GM23338 (cell line): ENCODE measurements at regions not wholly inside any gene's neighbourhood (a gene's known extent, or its start where the extent isn't known, plus 50 kb on each side); places are given as distances from the start of the nearest gene placed in this dataset.

Source experiments
- ATAC-seq: fragments of 200-7000 bp; cut with Tn5 transposase; 3 replicates; pipeline ENCODE4 v1.9.1; 2020
- DNase-seq: peaks from one replicate; pipeline ENCODE4 v3.0.0-alpha.2; 2015; ENCODE audit warnings: low spot score
- H2AFZ ChIP-seq: fragments of 200-600 bp; sonication (generic); 2 replicates; pipeline ENCODE4 v1.8.0; 2016; ENCODE audit warnings: antibody characterized with exemption, mild to moderate bottlenecking, moderate library complexity
- H3F3A ChIP-seq: fragments of 200-600 bp; sonication (generic); replicated peaks from 2 replicates; pipeline ENCODE4 v1.8.0; 2017; ENCODE audit warnings: antibody characterized with exemption, mixed run types, low read depth
- H3K27ac ChIP-seq: fragments of 200-600 bp; sonication (generic); 2 replicates; pipeline ENCODE4 v1.6.1; 2016; ENCODE audit warnings: low read depth
- H3K27me3 ChIP-seq: fragments of 200-600 bp; sonication (generic); 2 replicates; pipeline ENCODE4 v1.8.0; 2016; ENCODE audit warnings: mild to moderate bottlenecking, mixed run types, moderate library complexity; ENCODE audit not compliant: insufficient read depth
- H3K36me3 ChIP-seq: fragments of 200-600 bp; sonication (generic); 2 replicates; pipeline ENCODE4 v1.8.0; 2016; ENCODE audit warnings: mild to moderate bottlenecking; ENCODE audit not compliant: insufficient read depth
- H3K4me1 ChIP-seq: fragments of 200-600 bp; sonication (generic); 2 replicates; pipeline ENCODE4 v1.8.0; 2016; ENCODE audit warnings: mild to moderate bottlenecking, moderate library complexity; ENCODE audit not compliant: insufficient read depth
- H3K4me2 ChIP-seq: fragments of 200-600 bp; sonication (generic); 2 replicates; pipeline ENCODE4 v1.7.1; 2017; ENCODE audit warnings: mixed run types
- H3K4me3 ChIP-seq: fragments of 200-600 bp; sonication (generic); 2 replicates; pipeline ENCODE4 v1.6.1; 2016; ENCODE audit warnings: mixed run types
- H3K79me2 ChIP-seq: fragments of 200-600 bp; sonication (generic); replicated peaks from 2 replicates; pipeline ENCODE4 v1.8.0; 2017; ENCODE audit warnings: mild to moderate bottlenecking; ENCODE audit not compliant: insufficient read depth
- H3K9me2 ChIP-seq: fragments of 200-600 bp; sonication (generic); 2 replicates; pipeline ENCODE4 v1.8.0; 2017; ENCODE audit not compliant: insufficient read depth
- H4K20me1 ChIP-seq: fragments of 200-600 bp; sonication (generic); replicated peaks from 2 replicates; pipeline ENCODE4 v1.8.0; 2017; ENCODE audit warnings: mild to moderate bottlenecking; ENCODE audit not compliant: insufficient read depth
- H3K27ac Mint-ChIP-seq: 2 replicates; pipeline ENCODE4 v1.8.0; 2020; ENCODE audit warnings: inconsistent platforms, mild to moderate bottlenecking, moderate library complexity, mixed read lengths
- H3K27me3 Mint-ChIP-seq: 3 replicates; pipeline ENCODE4 v1.8.0; 2022; ENCODE audit warnings: low read depth, mild to moderate bottlenecking, moderate library complexity, mixed read lengths, inconsistent platforms; ENCODE audit not compliant: insufficient read depth, poor library complexity
- H3K36me3 Mint-ChIP-seq: 3 replicates; pipeline ENCODE4 v1.8.0; 2021; ENCODE audit warnings: low read depth, mild to moderate bottlenecking, inconsistent platforms, moderate library complexity, mixed read lengths
- H3K4me1 Mint-ChIP-seq: 3 replicates; pipeline ENCODE4 v1.8.0; 2020; ENCODE audit warnings: mild to moderate bottlenecking, inconsistent platforms, mixed read lengths
- H3K4me3 Mint-ChIP-seq: 3 replicates; pipeline ENCODE4 v1.8.0; 2021; ENCODE audit warnings: moderate library complexity, mild to moderate bottlenecking, inconsistent platforms, mixed read lengths
- H3K9me3 Mint-ChIP-seq: 3 replicates; pipeline ENCODE4 v1.8.0; 2020; ENCODE audit warnings: moderate library complexity, mild to moderate bottlenecking, inconsistent platforms, mixed read lengths
- CREB1 ChIP-seq: fragments of 250-450 bp; sonication (Bioruptor Pico); IDR thresholded peaks from 2 replicates; pipeline ENCODE4 v1.5.0; 2020; ENCODE audit warnings: low read depth, mild to moderate bottlenecking, moderate library complexity
- EZH2 ChIP-seq: fragments of 200-600 bp; sonication (generic); IDR thresholded peaks from one replicate; pipeline ENCODE4 v1.8.0; 2017; ENCODE audit warnings: antibody characterized with exemption, mild to moderate bottlenecking, low read depth; ENCODE audit not compliant: unreplicated experiment
- EZH2phosphoT487 ChIP-seq: fragments of 200-600 bp; sonication (generic); IDR thresholded peaks from one replicate; pipeline ENCODE4 v1.8.1; 2018; ENCODE audit warnings: antibody characterized with exemption; ENCODE audit not compliant: unreplicated experiment
- JUNB ChIP-seq: IDR thresholded peaks from one replicate; pipeline ENCODE4 v1.6.1; 2016; ENCODE audit warnings: antibody characterized with exemption; ENCODE audit not compliant: unreplicated experiment
- NANOG ChIP-seq: IDR thresholded peaks from 2 replicates; pipeline ENCODE4 v1.6.1; 2016; ENCODE audit warnings: antibody characterized with exemption, borderline replicate concordance
- STAT1 ChIP-seq: IDR thresholded peaks from one replicate; pipeline ENCODE4 v1.6.1; 2016; ENCODE audit warnings: antibody characterized with exemption; ENCODE audit not compliant: unreplicated experiment
- ZNF114 ChIP-seq: fragments of 250-450 bp; sonication (Bioruptor Pico); IDR thresholded peaks from 2 replicates; pipeline ENCODE4 v1.5.0; 2020; ENCODE audit warnings: mild to moderate bottlenecking, moderate library complexity
- ZNF331 ChIP-seq: fragments of 250-450 bp; sonication (Bioruptor Pico); IDR thresholded peaks from 2 replicates; pipeline ENCODE4 v1.5.0; 2020; ENCODE audit warnings: low read depth, mild to moderate bottlenecking, moderate library complexity
- TF ChIP-seq, protein P1 (sequence below): IDR thresholded peaks from 2 replicates; pipeline ENCODE4 v1.6.1; 2016; ENCODE audit warnings: antibody characterized with exemption
- TF ChIP-seq, protein P2 (sequence below), 2 experiments: fragments of 200-600 bp in 1 of 2; sonication (generic) in 1 of 2; conservative IDR thresholded peaks; 2 replicates each; pipeline versions ENCODE4 v1.5.1 to v1.6.1; 2016 to 2017; ENCODE audit warnings: antibody characterized with exemption in 2 of 2, low read depth in 2 of 2, mild to moderate bottlenecking in 2 of 2, moderate library complexity in 1 of 2
- TF ChIP-seq, protein P3 (sequence below): fragments of 250-450 bp; sonication (Bioruptor Pico); IDR thresholded peaks from 2 replicates; pipeline ENCODE4 v1.5.0; 2020; ENCODE audit warnings: mild to moderate bottlenecking, moderate library complexity

- Histone ChIP-seq H3K9me2 (no peaks in the 10 kb centered on the region), H3K79me2 (no peaks in the 10 kb centered on the region), H3K36me3 (no peaks in the 10 kb centered on the region), H2AFZ (no peak overlapping the region), H3K27me3 (no peaks in the 10 kb centered on the region), H3F3A (no peaks in the 10 kb centered on the region), H3K27ac (no peak overlapping the region), H3K4me3 (no peak overlapping the region), H3K4me1 (no peaks in the 10 kb centered on the region), H3K4me2 (no peak overlapping the region), H4K20me1 (no peaks in the 10 kb centered on the region)
- Mint-ChIP-seq H3K4me3 (no peak overlapping the region), H3K9me3 (no peaks in the 10 kb centered on the region; the same call in 2 of the 3 replicates), H3K36me3 (no peaks in the 10 kb centered on the region), H3K4me1 (no peaks in the 10 kb centered on the region), H3K27me3 (no peaks in the 10 kb centered on the region), H3K27ac (no peak overlapping the region)
- TF ChIP-seq STAT1 = no peak
- DNase-seq (no peak), ATAC-seq (no peak)
Measured at GRCh38 chr2:207427986-207428385, 101.8 kb upstream of the CREB1 start.

GRCh38 chr2:207428573-207428972, 101.2 kb upstream of the CREB1 start:
- H3K9me3 Mint-ChIP-seq = no peaks in the 10 kb centered on the region
- H3K36me3 ChIP-seq = no peaks in the 10 kb centered on the region
- no peak overlapping the region for H3K27ac Mint-ChIP-seq
- H4K20me1 ChIP-seq = no peaks in the 10 kb centered on the region
- no peaks in the 10 kb centered on the region for H3K36me3 Mint-ChIP-seq
- H3F3A ChIP-seq = no peaks in the 10 kb centered on the region
- DNase-seq = no peak
- H3K4me2 ChIP-seq = no peak overlapping the region
- H2AFZ ChIP-seq = no peak overlapping the region
- ATAC-seq = no peak
- peaks cover 2% of the 10 kb centered on the region; the same call in 1 of the 2 replicates for H3K9me2 ChIP-seq
- no peaks in the 10 kb centered on the region for H3K27me3 ChIP-seq
- no peaks in the 10 kb centered on the region for H3K79me2 ChIP-seq
- no peak overlapping the region for H3K27ac ChIP-seq
- no peaks in the 10 kb centered on the region for H3K27me3 Mint-ChIP-seq
- H3K4me3 ChIP-seq = no peak overlapping the region
- H3K4me1 ChIP-seq = no peaks in the 10 kb centered on the region
- no peaks in the 10 kb centered on the region for H3K4me1 Mint-ChIP-seq
- H3K4me3 Mint-ChIP-seq = no peak overlapping the region
- TF ChIP-seq EZH2phosphoT487 (no peak), CREB1 (CRISPR knock-in tag) (no peak), ZNF331 (CRISPR knock-in tag) (no peak), EZH2 (no peak), NANOG (no peak), ZNF114 (CRISPR knock-in tag) (no peak), JUNB (no peak), STAT1 (no peak)
- TF ChIP-seq, protein P1, sequence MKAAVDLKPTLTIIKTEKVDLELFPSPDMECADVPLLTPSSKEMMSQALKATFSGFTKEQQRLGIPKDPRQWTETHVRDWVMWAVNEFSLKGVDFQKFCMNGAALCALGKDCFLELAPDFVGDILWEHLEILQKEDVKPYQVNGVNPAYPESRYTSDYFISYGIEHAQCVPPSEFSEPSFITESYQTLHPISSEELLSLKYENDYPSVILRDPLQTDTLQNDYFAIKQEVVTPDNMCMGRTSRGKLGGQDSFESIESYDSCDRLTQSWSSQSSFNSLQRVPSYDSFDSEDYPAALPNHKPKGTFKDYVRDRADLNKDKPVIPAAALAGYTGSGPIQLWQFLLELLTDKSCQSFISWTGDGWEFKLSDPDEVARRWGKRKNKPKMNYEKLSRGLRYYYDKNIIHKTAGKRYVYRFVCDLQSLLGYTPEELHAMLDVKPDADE = no peak
- TF ChIP-seq, protein P2, sequence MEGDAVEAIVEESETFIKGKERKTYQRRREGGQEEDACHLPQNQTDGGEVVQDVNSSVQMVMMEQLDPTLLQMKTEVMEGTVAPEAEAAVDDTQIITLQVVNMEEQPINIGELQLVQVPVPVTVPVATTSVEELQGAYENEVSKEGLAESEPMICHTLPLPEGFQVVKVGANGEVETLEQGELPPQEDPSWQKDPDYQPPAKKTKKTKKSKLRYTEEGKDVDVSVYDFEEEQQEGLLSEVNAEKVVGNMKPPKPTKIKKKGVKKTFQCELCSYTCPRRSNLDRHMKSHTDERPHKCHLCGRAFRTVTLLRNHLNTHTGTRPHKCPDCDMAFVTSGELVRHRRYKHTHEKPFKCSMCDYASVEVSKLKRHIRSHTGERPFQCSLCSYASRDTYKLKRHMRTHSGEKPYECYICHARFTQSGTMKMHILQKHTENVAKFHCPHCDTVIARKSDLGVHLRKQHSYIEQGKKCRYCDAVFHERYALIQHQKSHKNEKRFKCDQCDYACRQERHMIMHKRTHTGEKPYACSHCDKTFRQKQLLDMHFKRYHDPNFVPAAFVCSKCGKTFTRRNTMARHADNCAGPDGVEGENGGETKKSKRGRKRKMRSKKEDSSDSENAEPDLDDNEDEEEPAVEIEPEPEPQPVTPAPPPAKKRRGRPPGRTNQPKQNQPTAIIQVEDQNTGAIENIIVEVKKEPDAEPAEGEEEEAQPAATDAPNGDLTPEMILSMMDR (conservative IDR thresholded peaks at IDR 0.05; ENCODE audit: low read depth in 2 of 2) = no peak
- TF ChIP-seq, protein P3, sequence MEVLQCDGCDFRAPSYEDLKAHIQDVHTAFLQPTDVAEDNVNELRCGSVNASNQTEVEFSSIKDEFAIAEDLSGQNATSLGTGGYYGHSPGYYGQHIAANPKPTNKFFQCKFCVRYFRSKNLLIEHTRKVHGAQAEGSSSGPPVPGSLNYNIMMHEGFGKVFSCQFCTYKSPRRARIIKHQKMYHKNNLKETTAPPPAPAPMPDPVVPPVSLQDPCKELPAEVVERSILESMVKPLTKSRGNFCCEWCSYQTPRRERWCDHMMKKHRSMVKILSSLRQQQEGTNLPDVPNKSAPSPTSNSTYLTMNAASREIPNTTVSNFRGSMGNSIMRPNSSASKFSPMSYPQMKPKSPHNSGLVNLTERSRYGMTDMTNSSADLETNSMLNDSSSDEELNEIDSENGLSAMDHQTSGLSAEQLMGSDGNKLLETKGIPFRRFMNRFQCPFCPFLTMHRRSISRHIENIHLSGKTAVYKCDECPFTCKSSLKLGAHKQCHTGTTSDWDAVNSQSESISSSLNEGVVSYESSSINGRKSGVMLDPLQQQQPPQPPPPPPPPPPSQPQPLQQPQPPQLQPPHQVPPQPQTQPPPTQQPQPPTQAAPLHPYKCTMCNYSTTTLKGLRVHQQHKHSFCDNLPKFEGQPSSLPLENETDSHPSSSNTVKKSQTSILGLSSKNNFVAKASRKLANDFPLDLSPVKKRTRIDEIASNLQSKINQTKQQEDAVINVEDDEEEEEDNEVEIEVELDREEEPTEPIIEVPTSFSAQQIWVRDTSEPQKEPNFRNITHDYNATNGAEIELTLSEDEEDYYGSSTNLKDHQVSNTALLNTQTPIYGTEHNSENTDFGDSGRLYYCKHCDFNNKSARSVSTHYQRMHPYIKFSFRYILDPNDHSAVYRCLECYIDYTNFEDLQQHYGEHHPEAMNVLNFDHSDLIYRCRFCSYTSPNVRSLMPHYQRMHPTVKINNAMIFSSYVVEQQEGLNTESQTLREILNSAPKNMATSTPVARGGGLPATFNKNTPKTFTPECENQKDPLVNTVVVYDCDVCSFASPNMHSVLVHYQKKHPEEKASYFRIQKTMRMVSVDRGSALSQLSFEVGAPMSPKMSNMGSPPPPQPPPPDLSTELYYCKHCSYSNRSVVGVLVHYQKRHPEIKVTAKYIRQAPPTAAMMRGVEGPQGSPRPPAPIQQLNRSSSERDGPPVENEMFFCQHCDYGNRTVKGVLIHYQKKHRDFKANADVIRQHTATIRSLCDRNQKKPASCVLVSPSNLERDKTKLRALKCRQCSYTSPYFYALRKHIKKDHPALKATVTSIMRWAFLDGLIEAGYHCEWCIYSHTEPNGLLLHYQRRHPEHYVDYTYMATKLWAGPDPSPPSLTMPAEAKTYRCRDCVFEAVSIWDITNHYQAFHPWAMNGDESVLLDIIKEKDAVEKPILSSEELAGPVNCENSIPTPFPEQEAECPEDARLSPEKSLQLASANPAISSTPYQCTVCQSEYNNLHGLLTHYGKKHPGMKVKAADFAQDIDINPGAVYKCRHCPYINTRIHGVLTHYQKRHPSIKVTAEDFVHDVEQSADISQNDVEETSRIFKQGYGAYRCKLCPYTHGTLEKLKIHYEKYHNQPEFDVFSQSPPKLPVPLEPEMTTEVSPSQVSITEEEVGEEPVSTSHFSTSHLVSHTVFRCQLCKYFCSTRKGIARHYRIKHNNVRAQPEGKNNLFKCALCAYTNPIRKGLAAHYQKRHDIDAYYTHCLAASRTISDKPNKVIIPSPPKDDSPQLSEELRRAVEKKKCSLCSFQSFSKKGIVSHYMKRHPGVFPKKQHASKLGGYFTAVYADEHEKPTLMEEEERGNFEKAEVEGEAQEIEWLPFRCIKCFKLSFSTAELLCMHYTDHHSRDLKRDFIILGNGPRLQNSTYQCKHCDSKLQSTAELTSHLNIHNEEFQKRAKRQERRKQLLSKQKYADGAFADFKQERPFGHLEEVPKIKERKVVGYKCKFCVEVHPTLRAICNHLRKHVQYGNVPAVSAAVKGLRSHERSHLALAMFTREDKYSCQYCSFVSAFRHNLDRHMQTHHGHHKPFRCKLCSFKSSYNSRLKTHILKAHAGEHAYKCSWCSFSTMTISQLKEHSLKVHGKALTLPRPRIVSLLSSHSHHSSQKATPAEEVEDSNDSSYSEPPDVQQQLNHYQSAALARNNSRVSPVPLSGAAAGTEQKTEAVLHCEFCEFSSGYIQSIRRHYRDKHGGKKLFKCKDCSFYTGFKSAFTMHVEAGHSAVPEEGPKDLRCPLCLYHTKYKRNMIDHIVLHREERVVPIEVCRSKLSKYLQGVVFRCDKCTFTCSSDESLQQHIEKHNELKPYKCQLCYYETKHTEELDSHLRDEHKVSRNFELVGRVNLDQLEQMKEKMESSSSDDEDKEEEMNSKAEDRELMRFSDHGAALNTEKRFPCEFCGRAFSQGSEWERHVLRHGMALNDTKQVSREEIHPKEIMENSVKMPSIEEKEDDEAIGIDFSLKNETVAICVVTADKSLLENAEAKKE (CRISPR knock-in tag) = no peak
